Stimulated activated CD4-positive, alpha-beta T cell treated with anti-CD3 and anti-CD28 coated beads, Interleukin-1b, Interleukin-23, amount 100 ng/mL, for 4 hours (primary cell): ENCODE measurements at regions not wholly inside any gene's neighbourhood (a gene's known extent, or its start where the extent isn't known, plus 50 kb on each side); places are given as distances from the start of the nearest gene placed in this dataset.

Experiments
- DNase-seq, 2 donors: peaks; one replicate each; pipeline ENCODE4 v3.0.0-alpha.2; 2020; ENCODE audit warnings: low read depth in 2 of 2

- DNase-seq: no peak
Measured at GRCh38 chr1:229091721-229092136, 179.2 kb upstream of the RAB4A start.

DNA sequence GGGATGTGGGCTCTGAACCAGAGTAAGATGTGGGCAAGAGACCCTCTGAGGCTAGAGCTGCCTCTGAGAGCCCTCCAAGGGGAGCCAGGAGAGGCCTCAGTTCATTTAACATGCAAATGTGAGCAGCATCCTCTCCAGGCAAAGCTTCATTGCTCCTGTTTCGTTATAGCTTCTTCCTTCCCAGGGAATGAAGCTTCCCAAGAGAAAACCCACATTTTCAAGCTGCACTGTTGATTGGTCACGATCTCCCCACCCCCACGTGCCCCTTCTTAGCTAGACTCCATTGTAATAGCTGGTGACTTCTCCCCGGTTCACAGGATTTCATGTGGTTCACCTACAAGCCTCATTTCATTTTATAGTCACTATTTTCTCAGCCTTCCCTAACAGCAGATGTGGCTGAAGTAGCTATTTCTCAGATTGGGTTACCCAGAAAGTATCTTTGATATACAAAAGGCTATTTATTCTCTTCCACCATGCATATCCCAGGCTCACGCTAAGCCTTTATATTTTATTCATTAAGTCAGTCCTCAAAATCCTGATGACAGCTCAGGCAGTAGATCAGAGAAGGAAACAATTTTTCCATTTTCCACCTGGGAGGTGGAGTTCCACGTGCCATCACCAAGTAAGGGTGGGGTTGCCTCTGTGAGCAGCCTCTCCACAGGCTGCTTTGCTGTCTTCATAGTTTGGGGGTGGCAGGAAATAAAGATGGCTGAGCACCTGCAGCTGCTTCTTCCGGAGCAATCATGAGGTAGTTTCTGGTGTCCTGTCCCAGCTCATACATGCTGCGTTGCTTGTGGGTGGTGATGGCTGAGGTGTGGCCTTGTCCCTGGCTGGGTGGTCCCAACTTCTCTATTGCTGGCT is 178.3 kb upstream of the RAB4A start:
- no peak for DNase-seq

DNA sequence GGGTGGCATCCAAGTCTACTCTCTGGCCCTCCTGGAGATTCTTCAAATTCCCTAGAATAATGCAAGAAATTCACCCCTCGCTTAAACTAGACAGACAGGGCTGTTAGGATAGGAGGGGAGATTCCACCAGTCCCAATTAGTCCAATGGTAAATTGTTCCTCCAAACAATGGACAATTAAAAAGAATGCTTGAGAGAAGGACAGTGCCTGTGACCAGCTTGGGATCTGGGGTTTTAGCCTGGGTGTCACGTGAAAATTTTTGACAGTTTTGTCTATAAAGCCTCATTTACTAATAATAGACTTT is 177.7 kb upstream of the RAB4A start:
- no peak for DNase-seq

GRCh38 chr1:229093609-229094336 is 177.1 kb upstream of the RAB4A start:
- DNase-seq: no peak

DNA sequence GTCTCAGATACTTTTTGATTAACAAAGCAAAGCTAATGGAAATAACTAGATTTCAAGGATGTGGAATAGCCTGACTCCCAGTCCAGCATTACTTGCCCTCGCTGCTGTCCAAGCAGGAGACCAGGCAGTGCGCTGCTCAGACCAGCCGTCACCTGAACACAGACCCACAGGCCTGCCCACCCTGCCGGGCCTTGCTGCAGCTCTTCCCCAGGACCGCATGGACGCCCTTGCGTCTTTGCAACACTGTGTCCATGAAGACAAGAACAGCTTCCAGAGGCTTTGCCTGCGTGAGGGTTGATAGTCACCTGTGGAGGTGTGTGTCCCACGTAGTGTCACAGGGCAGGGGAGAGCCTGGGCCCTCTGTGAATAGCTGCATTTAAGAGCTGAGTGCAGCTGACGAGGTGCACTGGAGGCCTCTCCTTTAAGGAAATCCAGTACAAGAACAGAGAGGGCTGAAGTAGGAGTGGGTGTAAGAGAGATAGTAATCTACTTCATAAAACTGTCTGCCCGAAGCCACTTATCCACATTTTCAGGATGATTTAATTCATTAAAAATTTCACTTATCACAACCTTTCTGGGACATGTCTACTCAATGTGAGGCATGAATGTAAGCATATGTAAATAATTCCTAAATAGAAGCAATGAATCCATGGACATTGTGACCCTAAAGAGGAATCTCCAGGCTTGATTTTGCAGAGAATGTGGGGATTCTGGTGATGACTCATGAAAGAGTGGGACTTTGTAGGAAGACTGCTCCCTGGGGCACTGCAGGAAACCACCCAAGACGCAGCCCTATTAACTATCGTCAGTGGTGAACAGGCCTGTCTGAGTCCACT is 176.2 kb upstream of the RAB4A start:
- DNase-seq: no peak

GRCh38 chr1:229095325-229095724 is 175.6 kb upstream of the RAB4A start:
- DNase-seq: no peak

DNA sequence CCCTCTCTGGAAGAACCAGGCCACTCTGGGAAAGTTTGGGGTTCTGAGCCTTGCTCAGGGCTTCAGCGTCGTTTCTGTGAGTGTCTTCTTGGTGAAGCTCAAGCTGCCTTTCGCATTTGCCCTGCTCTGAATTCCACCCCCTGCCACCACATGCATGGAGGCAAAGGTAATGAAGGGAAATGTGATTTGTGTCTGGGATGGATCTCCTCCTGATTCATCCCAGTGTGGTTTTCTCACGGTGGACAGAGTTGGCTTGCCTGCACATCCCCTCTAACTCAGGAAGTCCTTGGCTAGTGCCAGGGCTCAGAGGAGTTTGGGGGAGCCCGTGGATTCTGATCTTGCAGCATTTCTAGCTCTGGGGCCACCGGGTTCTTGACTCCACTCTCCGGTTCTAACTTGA is 173.6 kb upstream of the RAB4A start:
- DNase-seq: no peak

DNA sequence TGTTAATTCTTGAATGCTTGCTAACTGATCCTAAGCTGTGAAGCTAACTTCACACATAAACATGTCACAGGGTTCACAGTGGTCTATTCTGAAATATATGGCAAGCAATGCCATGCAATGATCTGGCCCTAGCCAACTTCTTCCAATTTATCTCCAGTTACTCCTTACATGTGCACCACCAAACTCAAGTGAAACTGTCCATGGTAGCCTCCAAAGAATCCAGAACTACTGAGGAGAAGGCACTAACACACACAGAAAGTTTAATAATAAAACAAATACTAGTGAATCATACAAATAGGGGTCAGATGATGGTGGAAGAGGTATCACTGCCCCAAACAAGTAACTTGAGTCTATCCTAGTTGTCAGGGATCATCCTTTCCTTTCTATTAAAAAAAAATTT is 172.6 kb upstream of the RAB4A start:
- no peak for DNase-seq

- DNase-seq: no peak
Measured at GRCh38 chr1:229098903-229099578, 171.9 kb upstream of the RAB4A start.

- DNase-seq: no peak
Measured at GRCh38 chr1:229101011-229101871, 169.7 kb upstream of the RAB4A start.

GRCh38 chr1:229102741-229103391 is 168.0 kb upstream of the RAB4A start:
- no peak for DNase-seq

DNA sequence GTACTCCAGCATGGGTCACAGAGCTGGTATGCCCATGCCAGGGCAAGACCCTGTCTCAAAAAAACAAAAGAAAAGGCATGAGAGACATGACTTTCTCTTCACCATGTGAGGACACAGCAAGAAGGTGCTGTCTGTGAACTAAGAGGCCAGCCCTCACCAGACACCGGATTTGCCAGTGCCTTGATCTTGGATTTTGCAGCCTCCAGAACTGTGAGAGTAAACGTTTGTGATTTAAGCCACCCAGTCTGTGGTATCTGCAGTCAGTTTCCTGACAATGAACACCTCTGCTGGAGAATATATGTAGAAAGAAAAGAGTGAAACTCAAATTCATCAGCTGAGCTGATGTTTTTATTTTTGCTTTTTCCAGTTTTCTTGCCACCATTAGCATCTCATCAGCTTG is 166.3 kb upstream of the RAB4A start:
- DNase-seq: no peak

GRCh38 chr1:229105109-229105508 is 165.8 kb upstream of the RAB4A start:
- no peak for DNase-seq

DNA sequence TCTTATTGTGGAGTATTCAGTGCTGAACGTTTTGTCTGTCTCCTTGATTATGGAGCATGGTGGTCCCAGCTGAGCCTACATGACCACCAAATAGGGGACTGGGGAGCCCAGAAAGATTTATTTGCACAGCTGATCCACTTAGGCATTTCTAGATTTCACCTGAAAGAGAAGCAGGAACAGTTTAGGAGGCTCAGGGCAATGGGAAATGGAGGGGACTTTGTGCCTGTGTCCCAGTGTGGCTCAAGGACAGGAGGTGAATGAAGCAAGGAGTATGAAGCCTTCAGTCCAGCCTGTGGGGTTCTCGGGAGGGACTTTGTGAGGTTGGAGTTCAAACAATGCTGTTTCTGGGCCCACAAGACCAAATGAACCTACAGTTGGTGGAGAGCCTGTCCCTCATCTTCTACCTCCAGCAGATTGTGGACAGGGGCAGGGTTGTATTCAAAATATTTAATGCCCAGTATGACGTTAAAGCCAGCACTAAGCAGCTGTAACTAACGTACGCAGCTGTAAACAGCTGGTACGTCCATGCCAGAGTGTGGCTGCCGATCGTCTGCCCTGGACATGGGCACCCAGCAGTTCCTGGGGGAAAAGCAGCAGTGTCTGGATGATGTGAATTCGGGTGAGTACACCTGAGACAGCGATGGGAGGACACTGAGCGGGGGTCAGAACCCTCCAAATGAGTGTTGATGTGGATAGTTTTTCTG is 164.9 kb upstream of the RAB4A start:
- no peak for DNase-seq

- no peak for DNase-seq
Measured at GRCh38 chr1:229106526-229107125, 164.3 kb upstream of the RAB4A start.

GRCh38 chr1:229107304-229107815 is 163.6 kb upstream of the RAB4A start:
- no peak for DNase-seq

DNA sequence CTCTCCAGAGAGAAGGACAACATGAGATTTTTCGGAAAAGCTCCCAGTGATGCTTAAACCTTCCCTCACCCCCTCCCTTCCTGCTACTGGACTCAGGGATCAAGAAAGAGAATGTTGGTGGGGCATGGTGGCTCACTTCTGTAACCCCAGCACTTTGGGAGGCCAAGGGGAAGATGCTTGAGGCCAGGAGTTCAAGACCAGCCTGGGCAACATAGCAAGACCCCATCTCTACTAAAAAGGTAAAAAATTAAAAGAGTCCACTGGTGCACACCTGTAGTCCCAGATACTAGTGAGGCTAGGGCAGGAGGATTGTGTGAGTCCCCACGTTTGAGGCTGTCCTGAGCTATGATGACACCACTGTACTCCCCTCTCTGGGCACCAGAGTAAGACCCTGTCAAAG is 162.9 kb upstream of the RAB4A start:
- DNase-seq: no peak

DNA sequence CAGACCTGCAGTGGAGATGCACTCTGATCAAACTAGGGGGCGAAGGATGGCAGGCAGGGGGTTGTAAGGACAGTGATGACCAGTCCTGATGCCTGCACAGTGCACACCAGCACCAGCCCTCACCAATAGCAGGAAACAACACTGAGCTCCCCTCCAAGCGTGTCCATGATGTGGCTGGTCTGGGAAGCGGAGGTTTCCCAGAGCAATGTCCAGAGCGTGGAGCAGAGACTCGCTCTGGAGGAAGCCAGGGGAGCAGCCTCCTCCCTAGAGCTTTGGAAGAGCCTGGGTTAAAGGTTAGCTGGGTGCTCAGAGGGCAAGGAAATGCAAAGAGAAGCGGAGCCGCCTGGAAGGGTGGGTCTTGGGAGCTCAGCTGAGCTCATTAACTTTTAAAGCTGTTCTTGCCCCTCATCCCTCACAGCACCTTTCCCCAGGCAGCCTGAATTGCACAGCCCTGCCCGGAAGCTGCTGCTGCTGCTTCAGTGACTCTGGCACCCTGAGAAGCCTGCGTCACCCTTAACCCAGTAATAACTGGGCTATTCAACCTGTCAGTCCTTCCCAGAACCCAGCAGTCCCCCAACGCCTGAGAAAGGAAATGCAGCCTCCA is 162.2 kb upstream of the RAB4A start:
- DNase-seq: no peak

DNA sequence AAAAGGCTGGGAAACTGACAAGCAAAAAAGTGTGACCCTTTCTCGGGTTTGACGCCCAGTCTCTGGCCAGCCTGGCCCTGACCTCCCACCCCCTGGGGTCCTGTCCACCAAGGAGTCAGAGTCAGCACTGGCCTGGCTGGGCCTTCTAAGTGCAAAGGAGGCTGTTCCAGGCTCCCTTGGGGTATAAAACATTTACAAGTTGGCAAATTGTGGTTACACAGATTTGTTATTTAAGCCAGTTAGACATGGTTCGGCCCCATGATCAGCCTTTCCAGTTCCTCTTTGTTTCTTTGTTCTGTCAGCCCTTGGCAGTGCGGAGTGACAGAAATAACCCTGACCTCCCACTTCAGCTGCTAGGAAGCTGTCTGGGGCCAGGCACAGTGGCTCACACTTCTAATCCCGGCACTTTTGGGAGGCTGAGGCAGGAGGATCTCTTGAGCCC is 161.6 kb upstream of the RAB4A start:
- no peak for DNase-seq
